H54 (cell line): ENCODE measurements at regions not wholly inside any gene's neighbourhood (a gene's known extent, or its start where the extent isn't known, plus 50 kb on each side); places are given as distances from the start of the nearest gene placed in this dataset.

Experiments
- DNase-seq: peaks from one replicate; pipeline ENCODE4 v3.0.0; 2011; ENCODE audit warnings: low spot score, mixed read lengths; ENCODE audit not compliant: insufficient read length
- FAIRE-seq: peaks from 3 replicates; lab custom pipeline; 2011; peaks lifted over from hg19 to GRCh38; lab: Jason Lieb, UNC
- POLR2A ChIP-seq: IDR thresholded peaks from 2 replicates; pipeline ENCODE4 v1.6.1; 2011; ENCODE audit warnings: low read depth, mild to moderate bottlenecking, low read length

GRCh38 chr16:19940195-19940594 lies 55.5 kb upstream of the GPRC5B start:
- no peak for TF ChIP-seq POLR2A
- DNase-seq = no peak

GRCh38 chr16:19939553-19939952 lies 54.9 kb upstream of the GPRC5B start:
- TF ChIP-seq POLR2A = no peak
- no peak for FAIRE-seq
- DNase-seq = no peak

More at GRCh38 chr16:19940195-19940594, 55.5 kb upstream of the GPRC5B start:
- no peak for FAIRE-seq

GRCh38 chr16:19938536-19938935 lies 53.9 kb upstream of the GPRC5B start:
- no peak for DNase-seq
- TF ChIP-seq POLR2A = no peak
- no peak for FAIRE-seq

- no peak for TF ChIP-seq POLR2A
- no peak for DNase-seq
- no peak for FAIRE-seq
These were observed 51.8 kb upstream of the GPRC5B start for GRCh38 chr16:19936441-19936840.

GRCh38 chr16:19935694-19936093 lies 51.0 kb upstream of the GPRC5B start:
- TF ChIP-seq POLR2A = no peak
- DNase-seq = no peak
- FAIRE-seq = no peak
